A673 (cell line): ENCODE measurements at regions not wholly inside any gene's neighbourhood (a gene's known extent, or its start where the extent isn't known, plus 50 kb on each side); places are given as distances from the start of the nearest gene placed in this dataset.

Experiments used
- BruUV-seq: library from RNA; stranded (reverse); fragments of 400-500 nt; replicated peaks from 2 replicates; lab custom pipeline; 2021; lab: Mats Ljungman, UMichigan
- CTCF ChIA-PET: fragments of 300-600 bp; sonication (Branson Sonifier 250); formaldehyde crosslinking; loops from one replicate; lab custom pipeline; 2022; ENCODE audit warnings: antibody characterized with exemption; lab: Charles Lee
- POLR2A ChIA-PET: fragments of 300-600 bp; sonication (Branson Sonifier 250); formaldehyde crosslinking; loops from one replicate; lab custom pipeline; 2022; ENCODE audit warnings: antibody characterized with exemption; ENCODE audit not compliant: low non-redundant PET; lab: Charles Lee
- DNase-seq: peaks from one replicate; pipeline ENCODE4 v3.0.0-alpha.2; 2015; ENCODE audit warnings: low spot score
- H3K27ac ChIP-seq: fragments of 200-600 bp; sonication (generic); 2 replicates; pipeline ENCODE4 v1.5.1; 2016; ENCODE audit warnings: mixed run types, low read depth, mild to moderate bottlenecking, mixed read lengths, antibody characterized with exemption, low read length; ENCODE audit not compliant: poor library complexity, severe bottlenecking
- H3K27me3 ChIP-seq: fragments of 200-600 bp; sonication (generic); replicated peaks from 2 replicates; pipeline ENCODE4 v1.6.1; 2017; ENCODE audit warnings: mixed run types, low read depth, mild to moderate bottlenecking, mixed read lengths, antibody characterized with exemption, low read length; ENCODE audit not compliant: insufficient read depth, poor library complexity
- H3K36me3 ChIP-seq: fragments of 200-600 bp; sonication (generic); 2 replicates; pipeline ENCODE4 v1.6.1; 2016; ENCODE audit warnings: mixed run types, mild to moderate bottlenecking, mixed read lengths, antibody characterized with exemption, low read length; ENCODE audit not compliant: insufficient read depth, poor library complexity, severe bottlenecking
- H3K4me1 ChIP-seq: fragments of 200-600 bp; sonication (generic); 2 replicates; pipeline ENCODE4 v1.6.1; 2017; ENCODE audit warnings: mixed run types, mild to moderate bottlenecking, mixed read lengths, antibody characterized with exemption, low read length; ENCODE audit not compliant: insufficient read depth, poor library complexity, severe bottlenecking
- H3K4me3 ChIP-seq: fragments of 200-600 bp; sonication (generic); 2 replicates; pipeline ENCODE4 v1.5.1; 2016; ENCODE audit warnings: low read depth, mixed run types, mild to moderate bottlenecking, mixed read lengths, low read length; ENCODE audit not compliant: poor library complexity, severe bottlenecking
- H3K9me3 ChIP-seq: fragments of 200-600 bp; sonication (generic); 2 replicates; pipeline ENCODE4 v1.6.1; 2016; ENCODE audit warnings: mixed run types, low read depth, mild to moderate bottlenecking, mixed read lengths, antibody characterized with exemption, low read length; ENCODE audit not compliant: poor library complexity, severe bottlenecking
- EZH2 ChIP-seq: fragments of 200-600 bp; sonication (generic); IDR thresholded peaks from 2 replicates; pipeline ENCODE4 v1.6.1; 2017; ENCODE audit warnings: borderline replicate concordance, low read depth, mild to moderate bottlenecking, mixed read lengths, antibody characterized with exemption, low read length; ENCODE audit not compliant: poor library complexity, severe bottlenecking
- intact Hi-C: fragments of 100-400 bp; cut with micrococcal nuclease; formaldehyde crosslinking; loops from one replicate; pipeline ENCODE4 v1.10.0; 2022; ENCODE audit not compliant: unreplicated experiment
- TF ChIP-seq, protein P1 (sequence below): fragments of 300-800, 200-600 bp; sonication (generic); conservative IDR thresholded peaks from 2 replicates; pipeline ENCODE4 v1.5.1; 2017; ENCODE audit warnings: low read depth, mild to moderate bottlenecking, antibody characterized with exemption, low read length, moderate library complexity, mixed read lengths

DNA sequence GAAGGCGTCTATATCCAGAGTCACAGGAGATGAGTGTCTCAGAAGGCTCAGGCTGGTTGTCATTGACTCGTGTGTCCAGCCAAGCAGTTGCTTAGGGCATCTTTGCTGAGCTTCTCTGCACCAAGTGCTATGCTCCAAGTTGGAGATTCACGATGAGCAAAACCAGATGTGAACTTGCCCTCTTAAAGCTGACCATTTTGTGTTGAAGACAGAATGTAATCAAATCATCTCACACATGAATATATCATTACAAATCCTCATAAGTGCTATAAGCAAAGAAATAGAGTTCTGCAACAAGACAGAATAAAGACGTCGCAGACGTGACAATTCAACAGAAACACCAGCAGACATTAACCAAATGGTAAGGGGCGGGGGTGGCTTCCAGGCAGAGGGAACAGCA, 103.9 kb downstream of the ALDH8A1 start:
- BruUV-seq: no TSS peak
- Histone ChIP-seq H3K27me3 (no peaks in the 10 kb centered on the region), H3K9me3 (no peaks in the 10 kb centered on the region), H3K4me1 (no peaks in the 10 kb centered on the region), H3K36me3 (no peaks in the 10 kb centered on the region), H3K4me3 (no peak overlapping the region), H3K27ac (no peak overlapping the region)
- no peak for DNase-seq
- POLR2A ChIA-PET: no interaction called here
- TF ChIP-seq, protein P1, sequence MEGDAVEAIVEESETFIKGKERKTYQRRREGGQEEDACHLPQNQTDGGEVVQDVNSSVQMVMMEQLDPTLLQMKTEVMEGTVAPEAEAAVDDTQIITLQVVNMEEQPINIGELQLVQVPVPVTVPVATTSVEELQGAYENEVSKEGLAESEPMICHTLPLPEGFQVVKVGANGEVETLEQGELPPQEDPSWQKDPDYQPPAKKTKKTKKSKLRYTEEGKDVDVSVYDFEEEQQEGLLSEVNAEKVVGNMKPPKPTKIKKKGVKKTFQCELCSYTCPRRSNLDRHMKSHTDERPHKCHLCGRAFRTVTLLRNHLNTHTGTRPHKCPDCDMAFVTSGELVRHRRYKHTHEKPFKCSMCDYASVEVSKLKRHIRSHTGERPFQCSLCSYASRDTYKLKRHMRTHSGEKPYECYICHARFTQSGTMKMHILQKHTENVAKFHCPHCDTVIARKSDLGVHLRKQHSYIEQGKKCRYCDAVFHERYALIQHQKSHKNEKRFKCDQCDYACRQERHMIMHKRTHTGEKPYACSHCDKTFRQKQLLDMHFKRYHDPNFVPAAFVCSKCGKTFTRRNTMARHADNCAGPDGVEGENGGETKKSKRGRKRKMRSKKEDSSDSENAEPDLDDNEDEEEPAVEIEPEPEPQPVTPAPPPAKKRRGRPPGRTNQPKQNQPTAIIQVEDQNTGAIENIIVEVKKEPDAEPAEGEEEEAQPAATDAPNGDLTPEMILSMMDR: no peak
- no peak for TF ChIP-seq EZH2
- intact Hi-C loops: no loop called here
- CTCF ChIA-PET: no interaction called here

DNA sequence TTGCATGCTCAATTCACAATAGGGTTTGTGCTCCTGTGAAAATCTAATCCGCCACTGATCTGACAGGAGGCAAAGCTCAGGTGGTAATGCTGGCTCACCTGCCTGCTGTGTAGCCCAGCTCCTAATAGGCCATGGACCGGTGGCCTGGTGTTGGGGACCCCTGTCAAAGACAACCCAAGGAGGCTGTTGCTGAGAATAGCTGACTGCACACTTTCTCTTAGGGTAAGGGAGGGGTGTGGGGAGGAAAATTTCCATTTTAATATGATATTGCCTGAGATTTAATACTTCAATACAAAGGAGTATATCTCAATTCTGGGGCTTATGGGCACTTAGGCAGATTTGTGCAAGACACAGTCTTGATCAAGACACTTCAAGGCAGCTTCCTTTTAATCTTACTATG, 105.8 kb downstream of the ALDH8A1 start:
- no TSS peak for BruUV-seq
- H3K9me3 ChIP-seq: no peaks in the 10 kb centered on the region

DNA sequence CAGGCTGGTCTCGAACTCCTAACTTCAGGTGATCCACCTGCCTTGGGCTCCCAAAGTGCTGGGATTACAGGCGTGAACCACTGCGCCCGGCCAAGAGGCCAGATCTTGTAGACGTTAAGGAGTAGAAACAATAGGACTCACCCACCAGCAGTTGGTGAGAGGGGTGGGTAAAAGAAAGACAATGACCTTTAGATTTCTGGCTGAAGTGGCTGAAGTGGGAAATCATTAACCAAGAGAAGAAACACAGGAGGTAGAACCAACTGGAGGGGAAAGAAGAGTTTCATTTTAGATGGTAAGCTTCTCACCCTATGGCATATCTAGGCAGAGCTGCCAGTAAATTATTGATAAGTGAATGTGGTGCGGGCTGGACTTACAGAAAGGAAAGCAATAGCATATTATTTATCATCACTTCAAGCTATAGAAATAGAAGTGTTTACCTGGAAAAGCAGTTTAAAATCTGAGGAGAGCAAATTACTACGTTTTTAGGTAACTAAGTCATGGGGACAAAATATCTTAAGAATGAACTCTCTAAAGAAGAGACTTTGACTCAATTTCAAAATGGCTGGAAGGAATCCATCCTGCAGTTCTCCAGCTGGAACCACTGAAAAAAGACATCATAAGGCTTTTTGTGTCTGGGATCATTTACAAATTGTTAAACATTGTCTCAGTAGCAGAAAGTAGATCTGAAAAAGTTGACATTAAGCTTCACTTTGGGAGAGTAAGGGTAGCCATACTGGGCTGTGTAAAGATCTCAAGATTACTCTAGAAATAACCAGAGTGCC, 109.6 kb downstream of the ALDH8A1 start:
- H3K9me3 ChIP-seq: no peaks in the 10 kb centered on the region
- H3K4me1 ChIP-seq: no peaks in the 10 kb centered on the region
- no peak overlapping the region for H3K4me3 ChIP-seq
- CTCF ChIA-PET: no interaction called here
- POLR2A ChIA-PET: no interaction called here
- intact Hi-C loops: no loop called here
- BruUV-seq: no TSS peak
- DNase-seq: no peak
- TF ChIP-seq, protein P1: no peak
- no peak for TF ChIP-seq EZH2
- no peaks in the 10 kb centered on the region for H3K27me3 ChIP-seq
- H3K36me3 ChIP-seq: no peaks in the 10 kb centered on the region
- H3K27ac ChIP-seq: no peak overlapping the region

More for the DNA sequence above, 105.8 kb downstream of the ALDH8A1 start:
- TF ChIP-seq EZH2: no peak
- TF ChIP-seq, protein P1: no peak
- H3K4me3 ChIP-seq: no peak overlapping the region
- POLR2A ChIA-PET: no interaction called here
- no peaks in the 10 kb centered on the region for H3K4me1 ChIP-seq
- intact Hi-C loops: no loop called here
- no peaks in the 10 kb centered on the region for H3K27me3 ChIP-seq
- no peak overlapping the region for H3K27ac ChIP-seq
- no peak for DNase-seq
- H3K36me3 ChIP-seq: no peaks in the 10 kb centered on the region
- CTCF ChIA-PET: no interaction called here
